ENCODE measurements at regions not wholly inside any gene's neighbourhood (a gene's known extent, or its start where the extent isn't known, plus 50 kb on each side); places are given as distances from the start of the nearest gene placed in this dataset.

DNA sequence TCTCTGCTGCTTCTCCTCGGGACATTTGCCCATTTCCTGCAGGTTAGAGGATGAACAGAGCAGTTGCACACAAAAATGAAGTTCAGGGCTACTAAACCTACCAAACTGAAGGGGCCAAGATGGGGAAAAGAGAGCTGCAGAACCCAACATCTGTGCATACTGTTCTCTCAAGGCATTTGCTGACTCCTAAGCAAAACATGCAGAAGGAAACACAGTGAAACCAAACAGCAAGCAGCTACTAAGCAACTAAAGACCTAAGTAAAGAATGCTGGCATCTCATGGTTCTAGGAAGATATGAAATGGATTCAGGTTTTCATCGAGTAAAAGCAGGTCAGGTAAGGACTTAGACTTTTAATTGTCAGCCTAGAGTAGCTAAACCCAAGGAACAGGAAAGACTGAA, 111.9 kb upstream of the SYT4 start:
- TF ChIP-seq, protein P1, sequence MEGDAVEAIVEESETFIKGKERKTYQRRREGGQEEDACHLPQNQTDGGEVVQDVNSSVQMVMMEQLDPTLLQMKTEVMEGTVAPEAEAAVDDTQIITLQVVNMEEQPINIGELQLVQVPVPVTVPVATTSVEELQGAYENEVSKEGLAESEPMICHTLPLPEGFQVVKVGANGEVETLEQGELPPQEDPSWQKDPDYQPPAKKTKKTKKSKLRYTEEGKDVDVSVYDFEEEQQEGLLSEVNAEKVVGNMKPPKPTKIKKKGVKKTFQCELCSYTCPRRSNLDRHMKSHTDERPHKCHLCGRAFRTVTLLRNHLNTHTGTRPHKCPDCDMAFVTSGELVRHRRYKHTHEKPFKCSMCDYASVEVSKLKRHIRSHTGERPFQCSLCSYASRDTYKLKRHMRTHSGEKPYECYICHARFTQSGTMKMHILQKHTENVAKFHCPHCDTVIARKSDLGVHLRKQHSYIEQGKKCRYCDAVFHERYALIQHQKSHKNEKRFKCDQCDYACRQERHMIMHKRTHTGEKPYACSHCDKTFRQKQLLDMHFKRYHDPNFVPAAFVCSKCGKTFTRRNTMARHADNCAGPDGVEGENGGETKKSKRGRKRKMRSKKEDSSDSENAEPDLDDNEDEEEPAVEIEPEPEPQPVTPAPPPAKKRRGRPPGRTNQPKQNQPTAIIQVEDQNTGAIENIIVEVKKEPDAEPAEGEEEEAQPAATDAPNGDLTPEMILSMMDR (IDR thresholded peaks at IDR 0.05): no peak
- TF ChIP-seq POLR2A (IDR thresholded peaks at IDR 0.05): no peak
